SK-N-SH (cell line): ENCODE measurements at regions not wholly inside any gene's neighbourhood (a gene's known extent, or its start where the extent isn't known, plus 50 kb on each side); places are given as distances from the start of the nearest gene placed in this dataset.

Source experiments
- CTCF ChIA-PET: fragments of 300-600, 350-600 bp; formaldehyde crosslinking; extraction: SDS; loops from one replicate; lab custom pipeline; 2021; lab: Yijun Ruan, JAX
- POLR2A ChIA-PET: fragments of 350-600 bp; sonication (Branson Sonifier 250); formaldehyde crosslinking; extraction: SDS; loops from one replicate; lab custom pipeline; 2020; ENCODE audit warnings: antibody characterized with exemption, inconsistent platforms; lab: Yijun Ruan, JAX
- DNase-seq: peaks from one replicate; pipeline ENCODE4 v3.0.0; 2012
- H2AFZ ChIP-seq: fragments of 200-600 bp; sonication (generic); 2 replicates; pipeline ENCODE4 v1.8.1; 2016; ENCODE audit warnings: antibody characterized with exemption, mild to moderate bottlenecking, low read depth
- H3F3A ChIP-seq: fragments of 200-600 bp; sonication (generic); replicated peaks from 2 replicates; pipeline ENCODE3; 2016; ENCODE audit warnings: antibody characterized with exemption, mild to moderate bottlenecking; ENCODE audit not compliant: insufficient read depth
- H3K27ac ChIP-seq, 2 experiments: fragments of 200-500 bp in 1 of 2; fragments of 200-600 bp in 1 of 2; sonication (Bioruptor generic) in 1 of 2; sonication (generic), shearing (Covaris generic) in 1 of 2; 2 replicates each; pipeline versions ENCODE4 v1.5.1 to v1.6.1; 2014 to 2016; ENCODE audit warnings: low read depth in 2 of 2, inconsistent platforms in 1 of 2, low read length in 1 of 2, mild to moderate bottlenecking in 1 of 2, mixed read lengths in 1 of 2
- H3K27me3 ChIP-seq: fragments of 200-600 bp; sonication (generic), shearing (Covaris generic); 2 replicates; pipeline ENCODE4 v1.6.1; 2016; ENCODE audit warnings: mixed run types; ENCODE audit not compliant: insufficient read depth
- H3K36me3 ChIP-seq, 2 experiments: fragments of 200-500 bp in 1 of 2; fragments of 200-600 bp in 1 of 2; sonication (Bioruptor generic) in 1 of 2; sonication (generic) in 1 of 2; replicated peaks in 1 of 2; 2 replicates each; pipeline versions ENCODE3 to v1.5.1; 2014 to 2016; ENCODE audit warnings: low read length in 1 of 2, mild to moderate bottlenecking in 1 of 2; ENCODE audit not compliant: insufficient read depth in 2 of 2, control insufficient read depth in 1 of 2
- H3K4me1 ChIP-seq, 2 experiments: fragments of 200-500 bp in 1 of 2; fragments of 200-600 bp in 1 of 2; sonication (Bioruptor generic) in 1 of 2; sonication (generic), shearing (Covaris generic) in 1 of 2; 2 replicates each; pipeline versions ENCODE4 v1.5.1 to v1.6.1; 2014 to 2016; ENCODE audit warnings: low read depth in 1 of 2, low read length in 1 of 2, mixed run types in 1 of 2; ENCODE audit not compliant: insufficient read depth in 2 of 2, control insufficient read depth in 1 of 2
- H3K4me2 ChIP-seq: fragments of 200-600 bp; sonication (generic), shearing (Covaris generic); 2 replicates; pipeline ENCODE4 v1.6.1; 2017; ENCODE audit warnings: mixed run types
- H3K4me3 ChIP-seq, 2 experiments: fragments of 200-500 bp in 1 of 2; fragments of 200-600 bp in 1 of 2; sonication (Bioruptor generic) in 1 of 2; sonication (generic), shearing (Covaris generic) in 1 of 2; 2 replicates each; pipeline versions ENCODE4 v1.5.1 to v1.8.1; 2014 to 2016; ENCODE audit warnings: low read depth in 2 of 2, inconsistent platforms in 1 of 2, low read length in 1 of 2, mild to moderate bottlenecking in 1 of 2, mixed read lengths in 1 of 2, moderate library complexity in 1 of 2
- H3K79me2 ChIP-seq: fragments of 200-600 bp; sonication (generic); 2 replicates; pipeline ENCODE4 v1.8.1; 2017; ENCODE audit warnings: mild to moderate bottlenecking; ENCODE audit not compliant: insufficient read depth
- H3K9ac ChIP-seq: fragments of 200-600 bp; sonication (generic); 2 replicates; pipeline ENCODE4 v1.6.1; 2017; ENCODE audit warnings: mixed run types
- H3K9me2 ChIP-seq: fragments of 200-600 bp; sonication (generic); 2 replicates; pipeline ENCODE4 v1.6.1; 2017; ENCODE audit warnings: mixed run types
- H3K9me3 ChIP-seq: fragments of 200-600 bp; sonication (generic); 2 replicates; pipeline ENCODE4 v1.6.1; 2017; ENCODE audit warnings: mixed run types, mild to moderate bottlenecking, moderate library complexity
- H4K20me1 ChIP-seq: fragments of 200-600 bp; sonication (generic); 2 replicates; pipeline ENCODE4 v1.6.1; 2017; ENCODE audit warnings: mild to moderate bottlenecking, mixed run types; ENCODE audit not compliant: insufficient read depth
- CHD2 ChIP-seq: fragments of 150-350 bp; IDR thresholded peaks from 2 replicates; pipeline ENCODE4 v1.6.1; 2018; ENCODE audit warnings: low read length; ENCODE audit not compliant: partially characterized antibody
- EP300 ChIP-seq, 2 experiments: IDR thresholded peaks; 2 replicates each; pipeline versions ENCODE4 v1.4.0 to v1.6.1; 2012; ENCODE audit warnings: borderline replicate concordance in 1 of 2, low read depth in 1 of 2, low read length in 1 of 2
- FOSL2 ChIP-seq: IDR thresholded peaks from 2 replicates; pipeline ENCODE4 v1.4.0; 2012; ENCODE audit warnings: low read depth, mild to moderate bottlenecking, moderate library complexity, borderline replicate concordance
- FOXM1 ChIP-seq: IDR thresholded peaks from 2 replicates; pipeline ENCODE4 v1.4.0; 2012; ENCODE audit warnings: low read depth, mild to moderate bottlenecking
- GABPA ChIP-seq: IDR thresholded peaks from 2 replicates; pipeline ENCODE4 v1.4.0; 2012; ENCODE audit warnings: low read depth, mild to moderate bottlenecking
- GATA2 ChIP-seq: sonication (generic); formaldehyde crosslinking; IDR thresholded peaks from 2 replicates; pipeline ENCODE4 v1.5.0; 2020; ENCODE audit warnings: mild to moderate bottlenecking, missing genetic modification reagents
- IRF3 ChIP-seq: fragments of 150-350 bp; IDR thresholded peaks from 2 replicates; pipeline ENCODE4 v1.6.1; 2016; ENCODE audit warnings: mild to moderate bottlenecking, low read depth, low read length
- JUND ChIP-seq: IDR thresholded peaks from 2 replicates; pipeline ENCODE4 v1.4.0; 2012
- MAX ChIP-seq: IDR thresholded peaks from 2 replicates; pipeline ENCODE4 v1.4.0; 2012; ENCODE audit warnings: low read depth
- NFIC ChIP-seq: IDR thresholded peaks from 2 replicates; pipeline ENCODE4 v1.4.0; 2012; ENCODE audit warnings: borderline replicate concordance
- NRF1 ChIP-seq: IDR thresholded peaks from 2 replicates; pipeline ENCODE4 v1.6.1; 2012; ENCODE audit warnings: low read depth, mild to moderate bottlenecking, low read length
- RAD21 ChIP-seq: IDR thresholded peaks from 2 replicates; pipeline ENCODE4 v1.6.1; 2012; ENCODE audit warnings: mild to moderate bottlenecking, low read length
- RCOR1 ChIP-seq: fragments of 150-350 bp; IDR thresholded peaks from 2 replicates; pipeline ENCODE4 v1.6.1; 2017; ENCODE audit warnings: antibody characterized with exemption, low read length
- RFX5 ChIP-seq: IDR thresholded peaks from 2 replicates; pipeline ENCODE4 v1.6.1; 2012; ENCODE audit warnings: mild to moderate bottlenecking, improper control_type of control experiment, low read length
- RXRA ChIP-seq: IDR thresholded peaks from 2 replicates; pipeline ENCODE4 v1.4.0; 2012; ENCODE audit warnings: low read depth, mild to moderate bottlenecking, borderline replicate concordance
- SIN3A ChIP-seq: IDR thresholded peaks from 2 replicates; pipeline ENCODE4 v1.6.1; 2012; ENCODE audit warnings: low read depth, mild to moderate bottlenecking, low read length, moderate library complexity, borderline replicate concordance
- TCF12 ChIP-seq: IDR thresholded peaks from 2 replicates; pipeline ENCODE4 v1.4.0; 2012
- TEAD4 ChIP-seq: IDR thresholded peaks from 2 replicates; pipeline ENCODE4 v1.4.0; 2012; ENCODE audit warnings: mild to moderate bottlenecking, borderline replicate concordance; ENCODE audit not compliant: insufficient read depth
- YY1 ChIP-seq: IDR thresholded peaks from 2 replicates; pipeline ENCODE4 v1.4.0; 2012; ENCODE audit warnings: low read depth, mild to moderate bottlenecking
- WGBS: methylation state at CpG from one replicate; pipeline ENCODE4 v1.1.6; 2017; ENCODE audit warnings: low lambda C conversion rate; 5-methylcytosine and 5-hydroxymethylcytosine counted together
- TF ChIP-seq, protein P1 (sequence below): fragments of 200-600 bp; sonication (generic); IDR thresholded peaks from 2 replicates; pipeline ENCODE4 v1.6.1; 2017; ENCODE audit warnings: antibody characterized with exemption, mild to moderate bottlenecking, moderate library complexity
- TF ChIP-seq, protein P2 (sequence below): IDR thresholded peaks from 2 replicates; pipeline ENCODE4; 2012

DNA sequence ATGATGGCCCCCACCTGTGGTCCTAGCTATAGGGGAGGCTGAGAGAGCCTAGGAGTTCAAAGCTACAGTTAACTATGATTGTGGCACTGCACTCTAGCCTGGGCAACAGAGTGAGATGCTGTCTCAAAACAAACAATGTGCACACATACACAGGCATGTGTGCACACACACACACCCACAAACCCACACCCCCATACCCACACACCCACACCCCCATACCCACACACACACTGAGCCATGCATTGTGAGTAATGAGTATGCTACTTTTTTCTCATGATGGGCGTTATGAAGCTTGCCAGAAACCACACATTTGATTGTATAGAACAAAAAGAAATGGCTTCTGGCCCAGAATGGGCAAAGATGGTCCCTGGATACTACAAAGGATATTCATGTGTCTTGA, 691.1 kb downstream of the SLC4A3 start:
- no peaks in the 10 kb centered on the region for H3K4me1 ChIP-seq
- ChIA-PET POLR2A (no interaction called here), CTCF (no interaction called here)
- no peak for DNase-seq
- H2AFZ ChIP-seq = no peak overlapping the region
- no peak overlapping the region for H3K9ac ChIP-seq
- WGBS = 7% methylated on average over 1 of the region's 1 CpG
- TF ChIP-seq, protein P1, sequence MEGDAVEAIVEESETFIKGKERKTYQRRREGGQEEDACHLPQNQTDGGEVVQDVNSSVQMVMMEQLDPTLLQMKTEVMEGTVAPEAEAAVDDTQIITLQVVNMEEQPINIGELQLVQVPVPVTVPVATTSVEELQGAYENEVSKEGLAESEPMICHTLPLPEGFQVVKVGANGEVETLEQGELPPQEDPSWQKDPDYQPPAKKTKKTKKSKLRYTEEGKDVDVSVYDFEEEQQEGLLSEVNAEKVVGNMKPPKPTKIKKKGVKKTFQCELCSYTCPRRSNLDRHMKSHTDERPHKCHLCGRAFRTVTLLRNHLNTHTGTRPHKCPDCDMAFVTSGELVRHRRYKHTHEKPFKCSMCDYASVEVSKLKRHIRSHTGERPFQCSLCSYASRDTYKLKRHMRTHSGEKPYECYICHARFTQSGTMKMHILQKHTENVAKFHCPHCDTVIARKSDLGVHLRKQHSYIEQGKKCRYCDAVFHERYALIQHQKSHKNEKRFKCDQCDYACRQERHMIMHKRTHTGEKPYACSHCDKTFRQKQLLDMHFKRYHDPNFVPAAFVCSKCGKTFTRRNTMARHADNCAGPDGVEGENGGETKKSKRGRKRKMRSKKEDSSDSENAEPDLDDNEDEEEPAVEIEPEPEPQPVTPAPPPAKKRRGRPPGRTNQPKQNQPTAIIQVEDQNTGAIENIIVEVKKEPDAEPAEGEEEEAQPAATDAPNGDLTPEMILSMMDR = no peak
- H3K36me3 ChIP-seq = no peaks in the 10 kb centered on the region
- no peak overlapping the region for H3K4me2 ChIP-seq
- no peak overlapping the region for H3K4me3 ChIP-seq
- H3K27ac ChIP-seq = no peak overlapping the region
- no peaks in the 10 kb centered on the region for H3K9me2 ChIP-seq
- H3F3A ChIP-seq = peaks cover 5% of the 10 kb centered on the region
- no peaks in the 10 kb centered on the region for H3K9me3 ChIP-seq
- H3K79me2 ChIP-seq = no peaks in the 10 kb centered on the region
- no peaks in the 10 kb centered on the region for H4K20me1 ChIP-seq
- no peaks in the 10 kb centered on the region for H3K27me3 ChIP-seq

GRCh38 chr2:220320326-220320725, 692.9 kb downstream of the SLC4A3 start:
- POLR2A ChIA-PET = no interaction called here
- H3K79me2 ChIP-seq = no peaks in the 10 kb centered on the region
- no peaks in the 10 kb centered on the region for H3K36me3 ChIP-seq
- no peaks in the 10 kb centered on the region for H3K27me3 ChIP-seq
- no peak overlapping the region for H3K9ac ChIP-seq
- H3K9me3 ChIP-seq = no peaks in the 10 kb centered on the region
- DNase-seq = no peak
- H3K4me2 ChIP-seq = 0 out of 2 replicates have a peak overlapping the region, but pooled peaks have one; percentile 27
- peak overlapping the region in 1 of 2 experiments; percentile 10; a peak in 1 of 4 replicates for H3K27ac ChIP-seq
- H3K4me3 ChIP-seq = 0 out of 4 replicates have a peak overlapping the region, but pooled peaks of 1 of the 2 experiments have one; percentile 13
- H3F3A ChIP-seq = peaks cover 5% of the 10 kb centered on the region
- CTCF ChIA-PET = no interaction called here
- H4K20me1 ChIP-seq = no peaks in the 10 kb centered on the region
- H2AFZ ChIP-seq = no peak overlapping the region
- no peaks in the 10 kb centered on the region for H3K9me2 ChIP-seq
- 30% methylated on average over 2 of the region's 2 CpGs for WGBS
- no peaks in the 10 kb centered on the region for H3K4me1 ChIP-seq
- TF ChIP-seq NFIC (peak; percentile 39), FOSL2 (0 out of 2 replicates have a peak, but pooled peaks have one; percentile 2), SIN3A (no peak), GABPA (no peak), YY1 (no peak), NRF1 (no peak), TEAD4 (no peak), IRF3 (no peak), CHD2 (no peak), RXRA (no peak), JUND (0 out of 2 replicates have a peak, but pooled peaks have one; percentile 13), MAX (no peak), RFX5 (no peak), GATA2 (no peak), EP300 (IDR thresholded peaks at IDR 0.05; ENCODE audit: borderline replicate concordance in 1 of 2, low read depth in 1 of 2, low read length in 1 of 2) (peak in 1 of 2 experiments; percentile 14; a peak in 1 of 4 replicates), FOXM1 (no peak), RCOR1 (no peak), TCF12 (peak; percentile 48; the same call in 1 of the 2 replicates), RAD21 (no peak)
- TF ChIP-seq, protein P2, sequence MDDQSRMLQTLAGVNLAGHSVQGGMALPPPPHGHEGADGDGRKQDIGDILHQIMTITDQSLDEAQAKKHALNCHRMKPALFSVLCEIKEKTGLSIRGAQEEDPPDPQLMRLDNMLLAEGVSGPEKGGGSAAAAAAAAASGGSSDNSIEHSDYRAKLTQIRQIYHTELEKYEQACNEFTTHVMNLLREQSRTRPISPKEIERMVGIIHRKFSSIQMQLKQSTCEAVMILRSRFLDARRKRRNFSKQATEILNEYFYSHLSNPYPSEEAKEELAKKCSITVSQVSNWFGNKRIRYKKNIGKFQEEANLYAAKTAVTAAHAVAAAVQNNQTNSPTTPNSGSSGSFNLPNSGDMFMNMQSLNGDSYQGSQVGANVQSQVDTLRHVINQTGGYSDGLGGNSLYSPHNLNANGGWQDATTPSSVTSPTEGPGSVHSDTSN = peak; percentile 34
- TF ChIP-seq, protein P1 = no peak
